Astrocyte of the cerebellum (primary cell): ENCODE measurements at regions not wholly inside any gene's neighbourhood (a gene's known extent, or its start where the extent isn't known, plus 50 kb on each side); places are given as distances from the start of the nearest gene placed in this dataset.
"Not testable (repeated sequence)": the region's sequence is repeated elsewhere in the genome, so short reads cannot be mapped to it uniquely, and the experiment has no call there.

ENCODE experiments used
- DNase-seq: peaks from one replicate; pipeline ENCODE4 v3.0.0-alpha.2; 2011; ENCODE audit warnings: low read depth
- H3K4me3 ChIP-seq: 2 replicates; pipeline ENCODE4 v1.5.1; 2011; ENCODE audit warnings: mild to moderate bottlenecking, low read depth, low read length, moderate library complexity
- CTCF ChIP-seq: IDR thresholded peaks from 2 replicates; pipeline ENCODE4 v1.5.1; 2012; ENCODE audit warnings: low read length, low read depth, moderate library complexity, mild to moderate bottlenecking; ENCODE audit errors: missing control alignments
- in situ Hi-C: cut with HindIII; loops from 2 replicates; pipeline ENCODE4 v1.10.0; 2017; ENCODE audit warnings: low sequenced_read_pairs

- in situ Hi-C loops, result no loop called here
- no peak for TF ChIP-seq CTCF
- no peak overlapping the region for H3K4me3 ChIP-seq
- DNase-seq, result no peak
Observed at GRCh38 chr11:27229511-27230191, 133.4 kb downstream of the CCDC34 start.

- H3K4me3 ChIP-seq, result no peak overlapping the region
- no peak for TF ChIP-seq CTCF
- DNase-seq, result no peak
- in situ Hi-C loops, result no loop called here
Observed at GRCh38 chr11:27228906-27229290, 134.1 kb downstream of the CCDC34 start.

GRCh38 chr11:27228232-27228905 lies 134.6 kb downstream of the CCDC34 start:
- in situ Hi-C loops, result no loop called here
- no peak for DNase-seq
- H3K4me3 ChIP-seq, result no peak overlapping the region
- no peak for TF ChIP-seq CTCF

- in situ Hi-C loops, result no loop called here
- no peak for TF ChIP-seq CTCF
- DNase-seq, result no peak
- no peak overlapping the region for H3K4me3 ChIP-seq
Observed at GRCh38 chr11:27227736-27228135, 135.3 kb downstream of the CCDC34 start.

GRCh38 chr11:27219487-27220039 lies 143.5 kb downstream of the CCDC34 start:
- DNase-seq, H3K4me3 ChIP-seq, in situ Hi-C loops: not testable (repeated sequence)

GRCh38 chr11:27218421-27219038 lies 144.5 kb downstream of the CCDC34 start:
- no peak overlapping the region for H3K4me3 ChIP-seq
- peak; percentile 93 for DNase-seq
- in situ Hi-C loops, result no loop called here
- TF ChIP-seq CTCF, result no peak

- DNase-seq, result peak; percentile 98
- no peak overlapping the region for H3K4me3 ChIP-seq
- in situ Hi-C loops, result no loop called here
- TF ChIP-seq CTCF, result no peak
Observed at GRCh38 chr11:27217948-27218420, 145.0 kb downstream of the CCDC34 start.
